Activated CD4-positive, alpha-beta T cell treated with anti-CD3 and anti-CD28 coated beads, Interleukin-2, amount 10 ng/mL, durations not matched to agents 24 days and 14 days (primary cell): ENCODE measurements at regions not wholly inside any gene's neighbourhood (a gene's known extent, or its start where the extent isn't known, plus 50 kb on each side); places are given as distances from the start of the nearest gene placed in this dataset.

Experiments
- DNase-seq: peaks from one replicate; pipeline ENCODE4 v3.0.0; 2022
- H3K27ac Mint-ChIP-seq: one replicate; pipeline ENCODE4 v1.8.0; 2022; ENCODE audit warnings: mild to moderate bottlenecking, mixed read lengths
- H3K27me3 Mint-ChIP-seq: one replicate; pipeline ENCODE4 v1.8.0; 2022; ENCODE audit warnings: mixed read lengths
- H3K36me3 Mint-ChIP-seq: one replicate; pipeline ENCODE4 v1.8.0; 2022; ENCODE audit warnings: low read depth, mild to moderate bottlenecking, mixed read lengths
- H3K4me1 Mint-ChIP-seq: one replicate; pipeline ENCODE4 v1.8.0; 2021; ENCODE audit warnings: mixed read lengths
- H3K4me3 Mint-ChIP-seq: one replicate; pipeline ENCODE4 v1.8.0; 2022; ENCODE audit warnings: mild to moderate bottlenecking, moderate library complexity, mixed read lengths
- H3K9me3 Mint-ChIP-seq: one replicate; pipeline ENCODE4 v1.8.0; 2021; ENCODE audit warnings: mixed read lengths
- intact Hi-C: fragments of 100-400 bp; cut with micrococcal nuclease; formaldehyde crosslinking; loops from one replicate; pipeline ENCODE4 v1.15.1; 2023

DNA sequence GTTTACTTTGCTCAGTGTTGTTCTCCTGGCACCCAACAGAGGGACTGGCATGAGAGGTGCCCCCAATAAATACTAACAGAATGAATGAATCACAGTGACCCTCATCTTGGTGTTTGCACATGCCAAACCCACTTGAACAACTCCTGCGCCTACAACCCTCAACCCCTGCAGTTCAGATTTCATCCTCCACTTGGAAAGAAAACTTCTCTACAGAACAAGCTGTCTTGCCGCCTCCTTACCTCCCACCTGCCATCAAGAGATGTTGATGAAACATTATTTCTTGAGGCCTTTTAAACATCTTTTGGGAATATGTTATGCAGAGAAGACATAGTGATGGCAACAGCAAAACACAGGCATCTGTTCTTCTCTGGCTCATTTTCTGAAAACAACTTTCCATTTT, 216.0 kb upstream of the SH3BP4 start:
- intact Hi-C loops: no loop called here
- no peak overlapping the region for H3K27ac Mint-ChIP-seq
- H3K36me3 Mint-ChIP-seq: no peaks in the 10 kb centered on the region
- no peak for DNase-seq
- H3K4me3 Mint-ChIP-seq: no peak overlapping the region
- H3K9me3 Mint-ChIP-seq: peaks cover 6% of the 10 kb centered on the region
- H3K27me3 Mint-ChIP-seq: peaks cover 4% of the 10 kb centered on the region
- H3K4me1 Mint-ChIP-seq: no peaks in the 10 kb centered on the region

DNA sequence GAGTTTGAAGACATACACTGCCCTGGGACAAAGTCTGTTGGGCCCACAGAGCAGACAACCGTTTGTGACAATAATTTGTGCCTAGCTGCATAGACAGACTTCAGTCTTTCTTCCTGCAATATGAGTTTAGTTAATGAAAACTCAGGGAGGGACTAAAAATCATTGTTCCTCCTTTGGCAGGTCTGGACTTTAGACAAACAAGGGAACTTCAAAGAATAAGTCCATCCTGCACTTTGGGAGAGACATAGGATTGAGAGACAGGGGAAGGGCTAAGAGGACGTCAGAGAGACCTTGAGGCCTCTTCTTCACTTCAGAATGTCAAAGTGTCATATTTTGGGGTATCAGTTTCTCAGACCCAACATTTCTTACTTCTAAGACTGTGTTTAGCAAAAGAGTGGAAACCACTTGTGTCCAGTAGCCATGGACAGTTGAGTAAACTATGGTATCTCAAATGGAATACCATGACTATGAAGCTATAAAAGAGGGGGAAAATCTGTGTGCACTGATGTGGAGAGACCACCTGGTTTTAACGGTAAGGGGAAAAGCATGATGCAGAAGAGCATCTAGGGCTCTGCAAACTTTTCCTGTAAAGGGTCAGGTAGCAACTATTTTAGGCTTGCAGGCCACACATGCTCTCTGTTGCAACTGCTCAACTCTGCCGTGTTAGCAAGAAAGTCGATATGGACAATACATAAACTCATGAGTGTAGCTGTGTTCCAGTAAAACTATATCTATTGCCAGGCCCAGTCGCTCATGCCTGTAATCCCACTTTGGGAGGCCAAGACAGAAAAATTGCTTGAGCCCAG, 217.8 kb upstream of the SH3BP4 start:
- Mint-ChIP-seq H3K27me3 (peaks cover 4% of the 10 kb centered on the region), H3K4me3 (no peak overlapping the region), H3K4me1 (no peaks in the 10 kb centered on the region), H3K27ac (no peak overlapping the region), H3K36me3 (no peaks in the 10 kb centered on the region), H3K9me3 (peaks cover 6% of the 10 kb centered on the region)
- intact Hi-C loops: no loop called here
- DNase-seq: no peak

DNA sequence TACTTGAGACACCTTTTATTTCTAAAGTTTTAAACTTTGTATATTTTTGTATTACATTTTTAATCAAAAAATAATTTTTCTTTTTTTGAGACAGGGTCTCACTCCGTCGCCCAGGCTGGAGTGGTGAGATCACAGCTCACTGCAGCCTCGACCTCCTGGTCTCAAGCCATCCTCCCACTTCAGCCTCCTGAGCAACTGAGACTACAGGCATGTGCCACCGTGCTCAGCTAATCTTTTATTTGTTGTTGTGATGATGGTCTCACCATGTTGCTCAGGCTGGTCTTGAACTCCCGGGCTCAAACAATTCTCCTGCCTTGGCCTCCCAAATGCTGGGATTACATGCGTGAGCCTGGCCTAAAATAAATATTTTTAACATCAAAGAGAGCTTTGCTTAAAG, 218.7 kb upstream of the SH3BP4 start:
- Mint-ChIP-seq H3K27ac (no peak overlapping the region), H3K36me3 (no peaks in the 10 kb centered on the region), H3K4me3 (no peak overlapping the region), H3K27me3 (peaks cover 4% of the 10 kb centered on the region), H3K9me3 (peaks cover 6% of the 10 kb centered on the region), H3K4me1 (no peaks in the 10 kb centered on the region)
- DNase-seq: no peak
- intact Hi-C loops: no loop called here

DNA sequence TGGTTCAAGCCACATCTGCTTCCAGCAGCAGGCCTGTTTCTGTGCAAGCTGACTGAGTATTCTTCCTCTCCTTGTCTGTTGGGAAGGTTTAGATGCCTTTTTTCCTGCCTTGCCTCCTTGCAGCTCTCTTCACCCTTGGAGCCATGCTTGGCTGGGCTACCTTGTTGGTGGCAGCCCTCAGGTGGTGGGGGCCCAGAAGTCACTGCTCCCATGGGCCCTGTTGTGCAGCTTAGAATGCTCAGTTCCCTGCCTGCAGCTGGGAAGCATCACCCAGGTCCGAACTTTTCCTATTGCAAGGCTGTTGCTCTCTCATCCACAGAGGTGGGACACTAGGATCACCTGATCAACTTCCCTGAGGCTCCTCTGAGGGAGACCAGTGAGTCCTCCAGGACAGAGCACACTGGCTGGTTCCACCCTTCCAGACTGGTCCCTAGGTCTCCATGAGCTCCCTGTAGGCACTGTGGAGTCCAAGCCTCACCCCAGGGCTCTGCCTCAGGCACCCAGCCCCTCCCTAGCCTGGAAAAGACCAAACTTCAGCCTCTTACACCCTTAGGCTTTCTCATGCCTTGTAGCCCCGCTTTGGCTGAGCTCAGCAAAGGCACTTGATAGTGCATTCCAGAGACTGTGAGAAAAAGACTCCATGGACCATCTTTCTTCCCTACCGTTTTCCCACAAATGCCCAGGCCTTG, 219.3 kb upstream of the SH3BP4 start:
- no peak for DNase-seq
- H3K27ac Mint-ChIP-seq: no peak overlapping the region
- peaks cover 6% of the 10 kb centered on the region for H3K9me3 Mint-ChIP-seq
- no peaks in the 10 kb centered on the region for H3K36me3 Mint-ChIP-seq
- H3K27me3 Mint-ChIP-seq: peaks cover 3% of the 10 kb centered on the region
- intact Hi-C loops: no loop called here
- no peak overlapping the region for H3K4me3 Mint-ChIP-seq
- no peaks in the 10 kb centered on the region for H3K4me1 Mint-ChIP-seq

DNA sequence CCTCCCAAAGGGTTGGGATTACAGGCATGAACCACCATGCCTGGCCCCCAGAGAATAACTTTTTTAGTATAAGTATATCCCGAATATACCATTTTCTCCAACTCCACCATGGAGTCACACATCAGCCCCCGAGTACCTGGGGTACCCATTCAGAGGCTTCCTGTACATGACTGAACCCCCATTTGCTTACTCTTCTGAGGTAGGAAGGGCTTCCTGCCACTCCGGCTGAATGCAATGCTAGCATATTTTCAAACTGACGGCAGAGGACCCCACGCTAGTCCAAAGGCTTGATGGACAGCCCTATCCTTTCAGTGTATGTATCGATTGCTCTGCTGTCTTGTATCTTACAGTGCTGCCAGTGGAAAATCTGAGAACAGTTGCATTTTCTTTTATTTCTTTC, 220.6 kb upstream of the SH3BP4 start:
- Mint-ChIP-seq H3K4me1 (no peaks in the 10 kb centered on the region), H3K4me3 (no peak overlapping the region), H3K9me3 (peaks cover 6% of the 10 kb centered on the region), H3K36me3 (no peaks in the 10 kb centered on the region), H3K27ac (no peak overlapping the region), H3K27me3 (peaks cover 5% of the 10 kb centered on the region)
- intact Hi-C loops: no loop called here
- DNase-seq: no peak

DNA sequence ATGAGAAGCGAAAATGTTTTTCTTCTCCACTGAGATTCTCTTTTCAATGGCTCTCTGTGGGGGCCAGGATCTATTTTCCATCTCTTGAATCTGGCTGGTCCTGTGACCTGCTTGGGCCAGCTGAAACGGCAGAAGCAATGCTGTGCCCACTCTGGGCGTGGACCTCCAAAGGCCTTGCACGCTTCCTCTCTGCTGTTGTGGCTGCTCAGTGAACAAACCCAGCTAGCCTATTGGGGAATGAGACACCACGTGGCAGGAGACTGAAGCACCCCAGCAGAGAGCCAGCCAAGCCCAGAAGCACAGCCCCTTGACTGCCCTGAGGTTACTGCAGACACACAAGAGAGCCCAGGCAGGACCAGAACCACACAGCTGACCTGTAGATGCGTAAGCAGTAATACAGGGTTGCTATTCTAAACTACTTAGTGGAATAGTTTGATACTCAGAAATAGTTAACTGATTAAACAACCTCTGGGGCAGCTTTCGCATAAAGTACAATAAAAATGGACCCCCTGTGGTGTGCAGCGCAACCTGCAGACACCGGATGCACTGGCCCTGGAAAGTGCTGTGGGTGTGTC, 221.7 kb upstream of the SH3BP4 start:
- intact Hi-C loops: no loop called here
- Mint-ChIP-seq H3K36me3 (no peaks in the 10 kb centered on the region), H3K27ac (no peak overlapping the region), H3K9me3 (peaks cover 4% of the 10 kb centered on the region), H3K4me1 (no peaks in the 10 kb centered on the region), H3K27me3 (peaks cover 12% of the 10 kb centered on the region), H3K4me3 (no peak overlapping the region)
- DNase-seq: no peak

DNA sequence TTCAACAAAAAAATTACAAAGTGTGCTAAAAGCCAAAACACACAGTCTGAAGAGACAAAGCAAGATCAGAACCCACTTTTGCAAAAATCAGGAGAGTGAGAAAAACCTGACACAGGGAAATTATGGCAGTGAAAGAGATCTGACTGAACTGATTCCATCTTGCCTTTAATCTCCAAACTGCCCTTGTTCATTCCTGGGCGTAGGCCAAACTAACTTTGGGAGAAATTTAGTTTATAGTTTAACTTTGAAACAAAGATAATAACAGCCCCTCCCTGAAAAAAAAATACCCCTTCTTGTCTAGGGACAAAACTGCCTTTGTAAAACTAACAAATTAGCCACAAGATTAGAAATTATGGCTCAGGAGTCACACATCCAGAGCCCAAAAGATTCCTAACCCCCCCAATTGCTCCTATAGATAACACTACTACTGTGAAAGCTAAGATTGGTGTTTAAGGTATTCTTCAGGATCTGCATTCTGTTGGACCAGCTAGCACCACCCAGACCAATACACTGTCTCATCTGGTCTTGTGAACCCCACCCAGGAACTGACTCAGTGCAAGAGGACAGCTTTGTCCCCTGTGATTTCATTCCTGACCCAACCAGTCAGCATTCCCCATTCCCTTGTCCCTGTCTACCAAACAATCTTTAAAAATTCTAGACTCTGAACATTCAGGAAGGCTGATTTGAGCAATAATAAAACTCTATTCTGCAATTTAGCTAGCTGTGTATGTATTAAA, 226.1 kb upstream of the SH3BP4 start:
- H3K4me3 Mint-ChIP-seq: no peak overlapping the region
- no peaks in the 10 kb centered on the region for H3K4me1 Mint-ChIP-seq
- intact Hi-C loops: no loop called here
- H3K9me3 Mint-ChIP-seq: no peaks in the 10 kb centered on the region
- no peak for DNase-seq
- H3K27me3 Mint-ChIP-seq: peaks cover 20% of the 10 kb centered on the region
- no peaks in the 10 kb centered on the region for H3K36me3 Mint-ChIP-seq
- no peak overlapping the region for H3K27ac Mint-ChIP-seq

DNA sequence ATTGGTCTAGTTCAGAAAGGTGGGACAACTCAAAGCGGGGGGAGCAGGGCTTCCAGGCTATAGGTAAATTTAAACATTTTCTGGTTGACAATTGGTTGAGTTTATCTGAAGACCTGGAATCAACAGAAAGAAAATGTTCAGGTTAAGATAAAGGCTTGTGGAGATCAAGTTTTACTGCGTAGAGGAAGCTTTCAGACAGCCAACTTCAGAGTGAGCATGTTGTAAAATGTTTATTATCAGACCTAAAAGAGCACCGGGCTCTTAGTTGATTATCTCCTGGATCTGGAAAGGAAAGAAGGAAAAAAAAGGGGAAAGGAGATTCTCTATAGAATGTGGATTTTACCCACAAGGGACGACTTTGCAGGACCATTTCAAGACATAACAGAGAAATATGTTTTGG, 227.0 kb upstream of the SH3BP4 start:
- Mint-ChIP-seq H3K9me3 (no peaks in the 10 kb centered on the region), H3K27me3 (peaks cover 20% of the 10 kb centered on the region), H3K36me3 (no peaks in the 10 kb centered on the region), H3K4me1 (no peaks in the 10 kb centered on the region), H3K27ac (no peak overlapping the region), H3K4me3 (no peak overlapping the region)
- DNase-seq: no peak
- intact Hi-C loops: no loop called here

DNA sequence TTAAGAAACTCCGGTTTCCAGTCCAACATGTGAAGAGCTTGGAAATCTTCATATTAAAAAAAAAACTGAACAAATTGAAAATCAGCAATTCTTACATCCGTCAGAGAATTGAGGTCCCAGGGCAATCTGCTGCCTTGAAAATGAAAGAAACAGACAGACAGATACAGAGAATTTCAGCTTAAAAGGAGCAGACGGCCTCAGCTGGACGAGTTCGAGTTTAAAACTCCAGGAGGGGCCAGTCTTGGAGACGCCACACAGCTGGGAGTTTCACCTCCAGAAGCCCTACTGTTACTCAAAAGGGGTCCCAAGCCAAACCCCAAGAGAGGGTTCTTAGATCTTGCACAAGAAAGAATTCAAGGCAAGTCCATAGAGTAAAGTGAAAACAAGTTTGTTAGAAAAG, 226.5 kb upstream of the ARL4C start:
- Mint-ChIP-seq H3K36me3 (no peaks in the 10 kb centered on the region), H3K27ac (no peak overlapping the region), H3K4me3 (no peak overlapping the region), H3K4me1 (no peaks in the 10 kb centered on the region), H3K27me3 (peaks cover 20% of the 10 kb centered on the region), H3K9me3 (no peaks in the 10 kb centered on the region)
- intact Hi-C loops: no loop called here
- no peak for DNase-seq

DNA sequence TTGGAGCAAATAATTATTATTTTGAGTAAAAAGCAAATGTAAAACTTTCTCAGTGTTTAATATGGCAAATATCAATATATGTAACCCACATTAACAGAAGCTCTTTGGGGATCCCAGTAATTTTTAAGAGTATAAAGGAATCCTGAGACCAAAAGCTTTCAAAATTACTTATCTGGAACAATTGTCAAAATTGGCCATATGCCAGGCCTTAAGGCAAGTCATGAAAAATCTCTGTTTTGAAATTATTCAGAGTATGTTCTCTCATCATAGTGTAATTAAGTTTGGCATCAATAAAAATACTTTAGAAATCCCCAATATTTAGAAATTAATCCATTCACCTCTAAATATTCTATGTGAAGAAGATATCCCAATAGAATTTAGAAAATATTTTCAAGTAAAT, 225.3 kb upstream of the ARL4C start:
- no peaks in the 10 kb centered on the region for H3K36me3 Mint-ChIP-seq
- intact Hi-C loops: no loop called here
- H3K27me3 Mint-ChIP-seq: peaks cover 20% of the 10 kb centered on the region
- DNase-seq: no peak
- H3K4me1 Mint-ChIP-seq: no peaks in the 10 kb centered on the region
- H3K4me3 Mint-ChIP-seq: no peak overlapping the region
- H3K27ac Mint-ChIP-seq: no peak overlapping the region
- H3K9me3 Mint-ChIP-seq: no peaks in the 10 kb centered on the region

DNA sequence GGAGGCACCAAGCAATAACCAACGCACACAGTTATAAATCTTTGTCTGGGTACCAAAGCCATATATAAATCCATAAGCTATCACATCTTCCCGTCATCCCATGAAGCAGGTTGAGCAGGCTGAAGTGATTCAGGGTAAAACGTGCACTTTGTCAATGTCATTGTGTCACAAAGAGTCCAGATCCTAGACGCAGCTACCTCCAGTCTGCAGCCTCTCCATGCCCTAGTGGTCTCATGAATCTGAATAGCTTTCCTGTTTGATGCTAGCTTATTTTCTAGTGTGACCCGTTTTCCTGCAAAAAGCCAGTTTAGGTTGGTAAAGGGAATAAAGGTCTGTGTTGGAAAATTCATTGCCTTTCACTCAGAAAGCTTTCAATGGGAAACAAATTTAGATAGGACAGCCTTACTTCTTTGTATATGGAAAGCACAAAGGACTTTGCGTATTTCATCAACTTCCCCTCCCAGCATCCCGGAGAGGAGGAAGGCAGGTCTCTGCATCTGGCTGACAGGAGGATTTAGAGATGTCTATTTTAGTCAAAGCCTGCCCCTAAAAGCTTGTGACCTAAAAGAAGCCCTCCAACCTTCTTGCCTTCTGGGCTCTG, 222.3 kb upstream of the ARL4C start:
- Mint-ChIP-seq H3K4me1 (no peaks in the 10 kb centered on the region), H3K27me3 (peaks cover 6% of the 10 kb centered on the region), H3K4me3 (no peak overlapping the region), H3K36me3 (no peaks in the 10 kb centered on the region), H3K27ac (no peak overlapping the region), H3K9me3 (no peaks in the 10 kb centered on the region)
- intact Hi-C loops: no loop called here
- no peak for DNase-seq

DNA sequence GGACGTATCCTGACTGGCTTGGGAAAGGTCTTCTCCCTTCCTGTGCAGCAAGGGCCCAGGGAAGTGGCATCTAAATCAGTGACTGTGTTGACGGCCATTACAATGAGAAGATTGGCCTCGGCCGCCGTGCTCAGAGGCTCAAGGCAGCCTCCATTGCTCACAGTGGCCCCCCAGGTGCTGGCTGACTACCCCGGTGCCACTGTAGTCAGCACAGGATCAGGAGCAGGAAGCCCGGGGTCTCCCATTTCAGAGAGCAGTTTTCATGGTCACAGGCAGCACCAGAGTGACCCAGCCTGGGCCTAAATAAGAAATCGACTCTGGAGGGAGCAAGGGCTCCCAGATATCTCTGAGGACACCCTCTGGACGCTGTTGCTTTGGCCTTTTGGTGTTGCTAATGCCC, 219.4 kb upstream of the ARL4C start:
- Mint-ChIP-seq H3K9me3 (no peaks in the 10 kb centered on the region), H3K27me3 (peaks cover 1% of the 10 kb centered on the region), H3K4me1 (no peaks in the 10 kb centered on the region), H3K36me3 (no peaks in the 10 kb centered on the region), H3K4me3 (no peak overlapping the region), H3K27ac (no peak overlapping the region)
- intact Hi-C loops: no loop called here
- DNase-seq: no peak

DNA sequence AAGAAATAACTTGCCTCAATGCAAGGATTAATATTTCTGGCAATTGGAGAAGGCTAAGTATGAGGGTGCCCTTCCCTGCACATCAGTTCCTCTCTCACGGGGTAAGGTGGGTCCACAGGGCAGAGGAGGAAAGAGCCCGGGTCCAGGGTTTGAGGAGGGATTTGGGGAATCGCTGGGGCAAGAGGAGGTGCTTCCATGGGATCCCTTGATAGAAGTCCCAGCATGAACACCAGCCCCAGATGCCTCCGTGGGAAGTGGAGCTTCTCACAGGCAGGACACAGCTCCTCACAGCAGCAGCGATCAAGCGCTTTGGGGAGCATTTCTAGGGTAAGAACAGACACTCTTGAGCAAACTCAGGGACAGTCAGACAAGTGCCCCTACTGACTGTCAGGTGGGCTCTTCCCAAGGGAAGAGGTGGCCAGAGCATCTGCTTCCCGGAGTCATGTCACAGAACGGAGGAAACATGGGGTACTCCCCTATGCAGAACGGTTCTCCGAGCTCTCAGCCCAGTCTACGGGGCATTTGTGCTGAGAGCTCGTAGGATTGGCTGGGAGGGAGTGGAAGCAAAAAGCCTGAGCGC, 218.9 kb upstream of the ARL4C start:
- Mint-ChIP-seq H3K9me3 (no peaks in the 10 kb centered on the region), H3K4me1 (no peaks in the 10 kb centered on the region), H3K27ac (no peak overlapping the region), H3K4me3 (no peak overlapping the region), H3K27me3 (no peaks in the 10 kb centered on the region), H3K36me3 (no peaks in the 10 kb centered on the region)
- intact Hi-C loops: no loop called here
- no peak for DNase-seq
